ENCODE measurements at regions not wholly inside any gene's neighbourhood (a gene's known extent, or its start where the extent isn't known, plus 50 kb on each side); places are given as distances from the start of the nearest gene placed in this dataset.
"Not testable (repeated sequence)": the region's sequence is repeated elsewhere in the genome, so short reads cannot be mapped to it uniquely, and the experiment has no call there.

DNA sequence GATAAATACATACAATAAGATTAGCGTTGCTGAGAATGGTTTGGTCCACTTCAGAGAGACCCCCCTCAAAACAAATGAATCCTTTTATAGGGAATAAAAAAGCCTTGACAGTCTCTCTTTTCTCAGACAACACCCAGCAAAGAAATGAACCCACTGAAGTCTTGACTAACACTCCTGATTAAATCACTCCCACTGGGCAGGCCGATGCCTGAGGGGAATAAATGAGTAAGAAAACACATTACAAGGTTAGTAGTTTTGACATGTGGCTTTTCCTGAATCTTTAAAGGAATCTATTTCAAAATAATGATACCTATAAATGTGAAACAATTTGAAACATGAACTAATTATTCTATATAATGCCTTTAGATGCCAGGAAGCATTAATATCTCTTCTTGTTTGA, 146.9 kb upstream of the POGK start:
- TF ChIP-seq, protein P1, sequence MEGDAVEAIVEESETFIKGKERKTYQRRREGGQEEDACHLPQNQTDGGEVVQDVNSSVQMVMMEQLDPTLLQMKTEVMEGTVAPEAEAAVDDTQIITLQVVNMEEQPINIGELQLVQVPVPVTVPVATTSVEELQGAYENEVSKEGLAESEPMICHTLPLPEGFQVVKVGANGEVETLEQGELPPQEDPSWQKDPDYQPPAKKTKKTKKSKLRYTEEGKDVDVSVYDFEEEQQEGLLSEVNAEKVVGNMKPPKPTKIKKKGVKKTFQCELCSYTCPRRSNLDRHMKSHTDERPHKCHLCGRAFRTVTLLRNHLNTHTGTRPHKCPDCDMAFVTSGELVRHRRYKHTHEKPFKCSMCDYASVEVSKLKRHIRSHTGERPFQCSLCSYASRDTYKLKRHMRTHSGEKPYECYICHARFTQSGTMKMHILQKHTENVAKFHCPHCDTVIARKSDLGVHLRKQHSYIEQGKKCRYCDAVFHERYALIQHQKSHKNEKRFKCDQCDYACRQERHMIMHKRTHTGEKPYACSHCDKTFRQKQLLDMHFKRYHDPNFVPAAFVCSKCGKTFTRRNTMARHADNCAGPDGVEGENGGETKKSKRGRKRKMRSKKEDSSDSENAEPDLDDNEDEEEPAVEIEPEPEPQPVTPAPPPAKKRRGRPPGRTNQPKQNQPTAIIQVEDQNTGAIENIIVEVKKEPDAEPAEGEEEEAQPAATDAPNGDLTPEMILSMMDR (IDR thresholded peaks at IDR 0.05): no peak
- no peaks in the 10 kb centered on the region for H3K4me1 Mint-ChIP-seq

DNA sequence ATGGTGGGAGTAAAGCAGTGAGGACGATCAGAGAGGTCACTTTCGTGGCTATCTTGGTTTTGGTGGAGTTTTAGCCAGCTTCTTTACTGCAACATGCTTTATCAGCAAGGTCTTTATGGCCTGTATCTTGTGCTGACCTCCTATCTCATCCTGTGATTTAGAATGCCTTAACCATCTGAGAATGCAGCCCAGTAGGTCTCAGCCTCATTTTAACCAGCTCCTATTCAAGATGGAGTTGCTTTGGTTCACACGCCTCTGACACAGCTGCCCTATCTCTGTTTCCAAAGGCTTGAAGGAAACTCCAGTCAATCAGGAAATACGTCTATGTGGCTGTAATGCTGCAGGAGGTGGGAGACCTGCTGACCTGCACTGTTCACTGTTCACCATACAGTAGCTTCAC, 146.1 kb upstream of the POGK start:
- Mint-ChIP-seq H3K27me3 (ENCODE audit: low read depth, poor library complexity) (peaks cover 4% of the 10 kb centered on the region), H3K27ac (no peak overlapping the region), H3K9me3 (no peaks in the 10 kb centered on the region), H3K4me1 (no peaks in the 10 kb centered on the region), H3K4me3 (no peak overlapping the region), H3K36me3 (ENCODE audit: low read depth) (no peaks in the 10 kb centered on the region)
- TF ChIP-seq, protein P1 (IDR thresholded peaks at IDR 0.05): no peak
- no peak for DNase-seq

More for the DNA sequence above, 146.9 kb upstream of the POGK start:
- H3K36me3 Mint-ChIP-seq (ENCODE audit: low read depth): no peaks in the 10 kb centered on the region
- H3K4me3 Mint-ChIP-seq: no peak overlapping the region
- DNase-seq: no peak
- peaks cover 4% of the 10 kb centered on the region for H3K27me3 Mint-ChIP-seq (ENCODE audit: low read depth, poor library complexity)
- no peaks in the 10 kb centered on the region for H3K9me3 Mint-ChIP-seq
- H3K27ac Mint-ChIP-seq: no peak overlapping the region

DNA sequence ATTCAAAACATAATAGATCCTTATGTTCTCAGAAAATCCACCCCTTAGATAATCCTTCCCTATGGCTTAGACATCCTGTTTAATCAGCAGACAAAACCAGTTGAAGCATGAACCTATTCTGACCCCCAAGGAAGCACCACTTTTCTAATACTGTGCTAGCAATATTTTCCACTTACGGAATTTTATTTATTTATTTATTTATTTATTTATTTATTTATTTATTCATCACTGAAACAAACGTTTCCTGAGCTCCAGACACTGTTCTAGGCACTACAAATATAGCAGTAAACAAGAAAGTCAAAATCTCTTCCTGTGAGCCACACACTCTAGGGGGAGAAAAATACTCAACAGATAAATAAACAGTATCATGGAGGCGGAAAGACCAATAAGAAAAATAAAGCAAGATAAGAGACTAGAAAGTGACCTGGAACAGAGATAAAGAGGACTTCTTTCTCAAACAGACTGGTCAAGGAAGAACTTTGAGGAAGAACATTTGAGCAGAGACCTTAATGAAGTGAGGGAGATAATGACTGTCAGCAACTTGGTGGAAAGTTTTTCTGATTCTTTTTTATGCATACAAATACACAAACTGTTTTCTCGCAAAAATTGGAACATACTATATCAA, 145.5 kb upstream of the POGK start:
- Mint-ChIP-seq H3K9me3 (no peaks in the 10 kb centered on the region), H3K4me3 (no peak overlapping the region), H3K4me1 (no peaks in the 10 kb centered on the region), H3K27me3 (ENCODE audit: low read depth, poor library complexity) (peaks cover 4% of the 10 kb centered on the region), H3K27ac (no peak overlapping the region), H3K36me3 (ENCODE audit: low read depth) (no peaks in the 10 kb centered on the region)
- TF ChIP-seq, protein P1 (IDR thresholded peaks at IDR 0.05): no peak
- no peak for DNase-seq

DNA sequence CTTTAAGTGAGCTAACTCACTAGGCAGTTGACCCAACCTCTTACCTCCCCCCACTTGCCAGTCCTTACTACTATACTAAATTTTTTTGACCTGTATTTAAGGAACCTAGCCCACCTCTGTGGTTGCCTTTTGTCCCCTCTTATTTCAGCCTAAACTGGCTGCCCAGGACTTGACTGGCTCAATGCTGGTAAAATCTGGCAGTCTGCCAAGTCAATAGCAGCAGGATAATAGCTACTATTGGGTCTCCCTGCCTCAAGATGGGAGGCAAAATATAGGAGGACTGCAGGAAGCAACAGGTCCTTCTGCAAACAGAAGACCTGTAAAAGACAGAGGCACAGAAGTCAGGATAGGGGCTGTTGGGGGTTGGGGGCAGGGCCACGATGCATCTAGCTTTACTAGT, 144.2 kb upstream of the POGK start:
- Mint-ChIP-seq H3K27ac (no peak overlapping the region), H3K9me3 (no peaks in the 10 kb centered on the region), H3K36me3 (ENCODE audit: low read depth) (no peaks in the 10 kb centered on the region), H3K4me3 (no peak overlapping the region), H3K4me1 (no peaks in the 10 kb centered on the region), H3K27me3 (ENCODE audit: low read depth, poor library complexity) (peaks cover 4% of the 10 kb centered on the region)
- TF ChIP-seq, protein P1 (IDR thresholded peaks at IDR 0.05): no peak
- no peak for DNase-seq

DNA sequence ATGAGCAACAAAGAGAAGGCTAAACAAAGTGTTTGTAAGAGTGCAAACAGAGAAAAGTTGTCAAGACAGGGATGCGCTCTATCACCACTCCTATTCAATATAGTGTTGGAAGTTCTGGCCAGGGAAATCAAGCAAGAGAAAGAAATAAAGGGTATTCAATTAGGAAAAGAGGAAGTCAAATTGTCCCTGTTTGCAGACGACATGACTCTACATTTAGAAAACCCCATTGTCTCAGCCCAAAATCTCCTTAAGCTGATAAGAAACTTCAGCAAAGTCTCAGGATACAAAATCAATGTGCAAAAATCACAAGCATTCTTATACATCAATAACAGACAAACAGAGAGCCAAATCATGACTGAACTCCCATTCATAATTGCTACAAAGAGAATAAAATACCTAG, 143.4 kb upstream of the POGK start:
- not testable (repeated sequence) for H3K9me3 Mint-ChIP-seq; H3K27me3 Mint-ChIP-seq (ENCODE audit: low read depth, poor library complexity); DNase-seq; H3K4me3 Mint-ChIP-seq; H3K36me3 Mint-ChIP-seq (ENCODE audit: low read depth); H3K27ac Mint-ChIP-seq; H3K4me1 Mint-ChIP-seq

DNA sequence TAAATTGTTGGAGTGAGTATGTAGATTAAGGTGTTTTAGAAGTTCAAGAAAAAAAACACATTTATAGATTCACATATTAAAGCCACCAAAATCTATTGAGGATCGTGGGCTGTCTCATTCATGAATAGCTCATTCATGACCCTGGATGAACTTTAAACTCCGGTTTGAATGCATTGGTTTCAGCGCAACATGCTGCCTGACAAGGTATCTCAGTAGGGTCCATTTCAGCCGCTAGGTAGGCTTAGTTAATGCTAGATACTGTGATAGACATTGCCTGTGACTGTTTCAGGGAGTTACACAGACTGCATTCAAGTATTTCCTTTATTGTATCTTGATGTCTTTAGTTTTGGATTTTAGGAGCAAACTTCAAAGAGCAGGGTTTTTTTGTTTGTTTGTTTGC, 140.5 kb upstream of the POGK start:
- H3K27ac Mint-ChIP-seq: no peak overlapping the region
- TF ChIP-seq, protein P1 (IDR thresholded peaks at IDR 0.05): no peak
- H3K4me3 Mint-ChIP-seq: no peak overlapping the region
- no peaks in the 10 kb centered on the region for H3K27me3 Mint-ChIP-seq (ENCODE audit: low read depth, poor library complexity)
- H3K4me1 Mint-ChIP-seq: no peaks in the 10 kb centered on the region
- DNase-seq: no peak
- no peaks in the 10 kb centered on the region for H3K36me3 Mint-ChIP-seq (ENCODE audit: low read depth)
- H3K9me3 Mint-ChIP-seq: no peaks in the 10 kb centered on the region
